ENCODE measurements at regions not wholly inside any gene's neighbourhood (a gene's known extent, or its start where the extent isn't known, plus 50 kb on each side); places are given as distances from the start of the nearest gene placed in this dataset.

DNA sequence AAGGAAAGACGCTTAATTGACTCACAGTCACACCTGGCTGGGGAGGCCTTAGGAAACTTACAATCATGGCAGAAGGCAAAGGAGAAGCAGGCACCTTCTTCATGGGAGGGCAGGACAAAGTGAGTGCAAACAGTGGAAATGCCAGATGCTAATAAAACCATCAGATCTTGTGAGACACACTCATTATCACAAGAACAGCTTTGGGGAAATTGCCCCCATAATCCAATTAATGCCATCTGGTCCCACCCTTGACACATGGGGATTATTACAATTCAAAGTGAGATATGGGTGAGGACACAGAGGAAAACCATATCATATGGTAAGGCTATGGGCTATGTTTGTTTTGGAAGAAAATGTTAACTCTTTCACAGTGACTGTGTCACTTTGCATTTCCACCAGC is 1272.5 kb upstream of the CELF2 start:
- FAIRE-seq, result no peak

DNA sequence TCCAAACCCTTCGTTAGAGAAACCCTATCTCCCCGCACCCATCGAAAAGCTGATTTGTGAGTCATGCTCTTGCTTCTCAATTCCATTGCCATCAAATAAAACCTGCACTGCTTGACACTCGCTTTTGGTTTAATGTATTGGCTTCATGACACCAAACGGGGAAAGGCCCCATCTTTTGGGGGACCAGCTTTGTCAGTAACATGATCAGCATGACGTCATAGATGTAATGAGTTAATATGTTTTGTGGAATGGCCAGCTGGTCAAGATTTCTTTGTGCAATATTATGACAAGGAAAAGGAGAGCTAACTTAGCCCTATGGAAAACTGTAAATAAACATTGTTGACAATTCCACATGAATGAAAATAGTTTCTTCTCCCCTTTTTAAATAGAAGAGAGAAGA is 1260.5 kb upstream of the CELF2 start:
- no peak for FAIRE-seq

DNA sequence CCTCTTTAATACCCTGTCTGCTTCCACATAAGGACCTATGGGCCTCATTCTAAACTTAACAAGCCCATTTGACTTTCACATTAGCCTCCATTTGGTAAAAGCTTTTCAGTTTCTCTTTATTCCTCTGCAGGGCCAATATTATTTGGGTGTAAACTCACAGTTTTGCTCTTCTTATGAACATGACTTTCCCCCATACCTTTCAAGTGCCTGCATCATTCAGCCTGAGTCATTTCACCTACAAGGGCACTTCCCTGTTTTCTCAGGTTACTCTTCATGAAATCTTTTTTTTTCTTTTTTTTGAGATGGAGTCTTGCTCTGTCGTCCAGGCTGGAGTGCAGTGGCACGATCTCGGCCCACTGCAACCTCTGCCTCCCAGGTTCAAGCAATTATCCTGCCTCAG is 1258.1 kb upstream of the CELF2 start:
- FAIRE-seq, result no peak

DNA sequence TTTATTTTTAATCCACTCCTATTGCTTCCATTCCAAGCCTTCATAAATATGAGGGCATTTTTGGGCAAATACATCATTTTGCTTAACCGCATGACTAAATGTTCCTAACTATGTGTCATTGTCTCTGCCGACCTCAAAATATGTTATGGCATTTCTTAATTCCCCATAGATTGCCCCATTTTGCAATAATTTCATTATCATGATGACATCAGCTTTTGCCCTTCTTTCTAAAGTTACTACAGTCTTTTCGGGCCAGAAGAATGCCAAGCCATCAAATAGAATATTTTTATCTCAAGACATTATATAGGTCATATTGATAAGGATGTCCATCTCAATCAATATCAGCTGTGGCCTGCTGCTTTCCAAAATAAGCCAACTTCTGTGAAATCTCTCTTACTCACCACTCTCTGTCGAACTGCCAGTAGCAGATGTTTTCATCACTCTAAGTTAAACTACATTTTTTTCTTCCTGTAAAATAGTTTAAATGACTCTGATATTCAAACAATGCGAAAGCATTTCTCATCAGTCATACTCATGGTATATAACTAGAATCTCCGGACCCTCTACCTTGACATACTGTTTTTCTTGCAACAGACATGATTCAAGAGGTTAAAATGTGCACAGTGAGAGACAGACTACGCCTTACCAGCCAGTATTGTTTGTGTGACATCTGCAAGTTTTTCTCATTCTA is 1254.6 kb upstream of the CELF2 start:
- FAIRE-seq, result no peak

DNA sequence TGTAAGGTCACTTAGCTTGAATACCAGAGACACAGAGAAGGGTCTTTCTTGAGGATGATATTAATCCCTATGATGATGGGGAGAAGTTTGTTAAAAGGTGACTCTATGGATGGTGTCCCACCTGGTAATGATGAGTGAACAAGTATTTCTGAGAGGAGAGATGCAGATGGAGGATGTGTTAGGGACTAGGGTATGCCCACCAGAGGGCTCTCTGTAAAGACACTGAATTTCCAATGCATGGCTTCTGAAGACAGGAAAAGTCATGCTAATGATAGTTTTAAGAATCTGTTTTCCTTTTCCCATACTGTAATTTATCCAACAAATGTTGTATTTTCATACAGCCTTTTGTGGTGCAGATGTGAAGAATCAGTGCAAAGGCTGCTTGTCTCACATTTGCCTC is 1250.9 kb upstream of the CELF2 start:
- FAIRE-seq, result no peak

DNA sequence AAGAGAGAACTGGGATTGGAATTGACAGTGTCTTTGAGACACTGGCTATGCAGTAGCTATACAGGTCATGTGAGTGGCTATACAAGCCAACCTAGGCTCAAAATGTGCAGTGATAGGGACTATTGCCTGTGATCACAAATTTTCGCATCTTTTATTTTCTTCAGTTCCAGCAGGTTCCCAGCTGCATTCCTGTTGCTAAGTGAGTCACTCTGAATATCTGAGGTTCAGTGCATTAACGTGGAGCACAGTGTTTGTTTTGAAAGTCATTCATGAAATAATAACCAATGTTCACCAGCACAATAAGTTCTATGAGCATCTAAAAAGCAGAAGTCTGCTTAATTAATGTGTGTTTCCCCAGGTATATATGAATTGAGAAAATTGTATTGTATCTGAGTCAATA is 1236.0 kb upstream of the CELF2 start:
- no peak for FAIRE-seq

DNA sequence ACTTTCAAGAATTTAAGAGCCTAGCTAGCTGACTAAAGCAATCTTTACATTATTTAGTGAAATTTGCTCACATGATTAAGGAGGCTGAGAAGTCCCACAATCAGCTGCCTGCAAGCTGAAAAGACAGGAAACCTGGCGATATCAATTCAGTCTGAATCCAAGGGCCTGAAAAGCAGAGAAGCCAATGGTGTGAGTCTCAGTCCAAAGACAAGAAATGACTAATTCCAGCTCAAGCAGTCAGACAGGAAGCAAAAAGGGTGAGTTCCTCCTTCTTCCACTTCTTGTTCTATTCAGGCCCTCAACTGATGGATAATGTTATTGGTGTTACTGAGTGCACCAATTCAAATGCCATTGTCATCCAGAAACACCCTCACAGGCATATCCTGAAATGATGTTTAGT is 1231.6 kb upstream of the CELF2 start:
- FAIRE-seq, result no peak

DNA sequence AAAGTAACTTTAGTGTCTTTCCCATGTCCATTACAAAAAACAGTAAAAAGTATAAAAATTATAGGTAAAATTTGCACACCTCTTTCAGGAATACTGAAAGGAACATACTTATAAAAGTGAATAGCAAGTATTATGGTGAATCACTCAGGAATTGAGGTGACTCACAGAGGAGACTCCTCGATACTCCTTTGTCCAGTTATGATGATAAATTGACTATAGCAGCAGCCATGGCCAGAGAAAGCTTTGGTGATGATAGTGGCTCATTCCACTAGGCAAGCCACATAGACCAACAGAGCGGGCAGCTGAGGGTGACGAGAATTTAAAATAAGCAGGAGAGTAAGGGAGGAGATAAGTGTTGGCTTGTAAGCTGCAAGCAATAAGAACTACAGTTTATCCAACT is 1231.1 kb upstream of the CELF2 start:
- FAIRE-seq, result no peak

DNA sequence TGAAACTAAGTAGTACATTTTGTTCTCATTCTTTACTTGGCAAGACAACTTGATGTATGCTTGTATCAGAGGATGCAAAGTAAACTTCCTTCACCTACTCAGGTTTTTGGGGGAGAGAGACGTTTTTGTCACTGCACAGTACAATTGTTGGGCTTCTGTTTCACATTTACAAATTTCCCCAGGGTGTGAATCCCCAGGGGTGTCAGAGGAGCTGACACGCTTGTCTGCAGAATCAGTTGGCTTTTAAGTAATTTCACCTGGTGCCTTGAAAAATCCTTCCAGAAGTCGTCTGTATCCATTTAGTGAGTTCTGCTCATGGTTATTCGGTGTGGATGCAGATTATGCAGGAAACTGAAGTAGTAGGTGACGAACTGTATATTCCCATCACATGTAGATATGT is 1227.7 kb upstream of the CELF2 start:
- no peak for FAIRE-seq

DNA sequence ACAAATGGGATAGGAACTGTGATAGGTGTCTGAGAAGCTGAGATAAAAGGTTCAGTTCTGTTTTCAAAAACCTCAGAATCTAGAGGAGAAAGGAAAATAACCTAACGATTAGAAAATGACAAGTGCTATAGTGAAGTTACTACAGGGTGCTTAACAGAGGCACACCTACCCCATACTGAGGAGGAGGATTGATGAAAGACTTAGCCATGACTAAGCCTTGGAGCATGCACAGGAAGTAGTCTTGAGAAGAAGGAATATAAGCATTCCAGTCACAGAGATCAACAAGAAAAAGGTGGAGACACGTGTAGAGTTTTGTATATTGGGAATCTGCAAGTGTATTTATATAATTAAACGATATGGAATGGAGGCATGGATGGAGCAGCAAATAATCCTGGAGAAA is 1225.5 kb upstream of the CELF2 start:
- no peak for FAIRE-seq

DNA sequence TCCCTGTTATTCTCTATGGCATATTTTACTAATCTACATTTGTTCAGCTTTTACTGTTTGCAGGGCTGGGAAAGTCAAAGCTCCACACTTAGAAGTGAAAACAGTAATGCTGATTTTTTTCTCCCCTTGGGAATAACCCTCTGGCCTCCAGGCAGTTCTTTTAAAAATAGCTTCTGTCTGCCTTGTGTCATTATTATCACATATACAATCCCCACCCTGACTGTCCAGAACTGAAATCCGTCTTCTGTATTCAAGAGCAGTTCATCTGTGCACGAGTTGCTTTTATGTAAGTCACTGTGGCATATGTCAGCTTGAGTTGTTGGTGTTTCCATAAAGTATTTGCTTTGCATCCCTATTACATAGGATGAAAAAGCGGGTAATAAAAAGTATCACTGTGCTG is 1221.1 kb upstream of the CELF2 start:
- FAIRE-seq, result no peak

DNA sequence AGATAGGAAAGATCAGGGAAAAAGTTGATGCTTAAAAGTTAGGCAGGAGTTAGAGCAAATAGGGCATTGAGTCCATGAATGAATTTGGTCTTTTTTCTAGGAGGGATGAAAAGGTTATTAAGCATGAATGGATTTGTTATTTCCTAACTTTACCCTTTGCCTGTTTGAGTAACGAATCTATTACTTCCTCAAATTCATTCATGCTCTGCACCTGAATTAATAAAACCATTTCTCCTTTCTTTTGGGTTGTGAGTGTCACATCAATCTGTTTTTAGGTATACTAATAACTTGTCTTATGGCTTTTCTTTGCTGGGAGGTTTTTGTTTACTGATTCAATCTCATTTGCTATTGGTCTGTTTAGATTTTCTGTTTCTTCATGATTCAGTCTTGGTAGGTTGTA is 1217.7 kb upstream of the CELF2 start:
- no peak for FAIRE-seq

DNA sequence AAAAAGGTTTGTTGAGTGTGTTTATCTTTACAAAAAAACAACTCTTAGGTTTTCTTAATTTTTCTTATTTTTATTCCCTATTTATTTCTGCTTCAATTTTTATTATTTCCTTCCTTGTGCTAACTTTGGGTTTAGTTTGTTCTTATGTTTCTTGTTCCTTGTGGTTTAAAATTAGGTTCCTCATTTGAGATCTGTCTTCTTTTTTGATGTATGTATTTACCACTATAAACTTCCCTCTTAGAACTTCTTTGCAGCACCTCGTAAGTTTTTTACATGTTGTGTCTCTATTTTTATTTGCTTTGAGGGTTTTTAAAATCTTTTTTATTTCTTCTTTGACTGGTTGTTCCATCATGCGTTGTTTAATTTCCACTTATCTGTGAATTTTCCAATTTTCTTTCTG is 1217.1 kb upstream of the CELF2 start:
- FAIRE-seq, result no peak

DNA sequence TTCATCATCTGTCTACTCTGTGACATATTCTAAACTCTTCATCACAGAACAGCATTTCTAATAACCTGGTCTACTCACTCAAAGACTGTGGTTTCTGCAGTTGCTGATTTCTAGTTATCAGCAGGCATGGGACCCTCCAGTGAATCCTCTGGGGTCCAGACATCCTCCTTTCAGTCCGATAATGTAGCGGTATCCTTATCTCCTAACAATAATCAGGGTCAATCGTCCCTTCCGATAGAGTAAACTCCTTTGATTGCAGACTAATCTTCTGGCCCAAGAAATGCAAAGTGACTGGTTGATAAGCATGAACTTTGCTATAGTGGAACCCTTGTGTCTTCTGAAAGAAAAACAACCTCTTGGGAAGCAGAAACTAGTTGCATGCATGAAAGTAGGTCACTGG is 1209.8 kb upstream of the CELF2 start:
- no peak for FAIRE-seq

DNA sequence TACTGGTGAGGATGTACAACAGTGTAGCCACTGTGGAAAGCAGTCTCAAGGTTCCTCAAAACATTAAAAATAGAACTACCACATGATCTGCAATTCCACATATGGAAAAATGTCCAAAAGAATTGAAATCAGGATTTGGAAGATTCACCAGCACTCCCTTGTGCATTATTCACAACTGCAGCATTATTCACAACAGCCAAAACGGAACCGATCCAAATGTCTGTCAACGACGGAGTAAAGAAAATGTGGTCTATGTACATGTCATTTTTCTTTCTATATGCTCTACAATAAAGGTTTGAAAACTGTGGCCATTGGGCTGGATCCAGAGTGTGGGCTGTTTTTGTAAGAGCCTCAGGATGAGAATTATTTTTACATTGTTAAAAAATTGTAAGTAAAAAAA is 1206.1 kb upstream of the CELF2 start:
- no peak for FAIRE-seq

DNA sequence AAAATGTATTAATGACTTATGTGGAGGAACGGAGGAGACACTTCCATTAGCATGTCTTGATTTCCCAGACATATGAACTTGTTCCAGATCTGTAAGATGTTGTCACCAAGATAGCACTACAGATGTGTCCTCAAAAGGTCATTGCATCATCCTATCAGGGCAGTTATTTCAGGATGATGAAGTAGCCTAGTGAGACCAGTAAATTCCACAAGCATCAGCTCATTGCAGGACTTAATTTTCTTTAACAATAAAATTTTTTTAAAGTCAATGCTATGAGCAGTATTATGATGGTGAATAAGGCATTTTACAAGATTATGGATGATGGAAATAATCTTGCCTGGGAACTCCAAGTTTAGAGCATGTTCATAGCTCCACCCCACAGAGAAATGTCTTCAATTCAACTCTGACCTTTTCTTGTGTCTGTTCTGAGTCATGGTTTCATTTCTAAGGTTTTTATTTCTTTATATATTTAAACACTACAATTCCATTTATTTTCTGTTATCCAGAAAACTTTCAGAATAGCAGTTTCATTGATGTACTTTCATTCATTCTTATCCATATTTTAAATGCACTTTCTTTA is 1203.3 kb upstream of the CELF2 start:
- no peak for FAIRE-seq

DNA sequence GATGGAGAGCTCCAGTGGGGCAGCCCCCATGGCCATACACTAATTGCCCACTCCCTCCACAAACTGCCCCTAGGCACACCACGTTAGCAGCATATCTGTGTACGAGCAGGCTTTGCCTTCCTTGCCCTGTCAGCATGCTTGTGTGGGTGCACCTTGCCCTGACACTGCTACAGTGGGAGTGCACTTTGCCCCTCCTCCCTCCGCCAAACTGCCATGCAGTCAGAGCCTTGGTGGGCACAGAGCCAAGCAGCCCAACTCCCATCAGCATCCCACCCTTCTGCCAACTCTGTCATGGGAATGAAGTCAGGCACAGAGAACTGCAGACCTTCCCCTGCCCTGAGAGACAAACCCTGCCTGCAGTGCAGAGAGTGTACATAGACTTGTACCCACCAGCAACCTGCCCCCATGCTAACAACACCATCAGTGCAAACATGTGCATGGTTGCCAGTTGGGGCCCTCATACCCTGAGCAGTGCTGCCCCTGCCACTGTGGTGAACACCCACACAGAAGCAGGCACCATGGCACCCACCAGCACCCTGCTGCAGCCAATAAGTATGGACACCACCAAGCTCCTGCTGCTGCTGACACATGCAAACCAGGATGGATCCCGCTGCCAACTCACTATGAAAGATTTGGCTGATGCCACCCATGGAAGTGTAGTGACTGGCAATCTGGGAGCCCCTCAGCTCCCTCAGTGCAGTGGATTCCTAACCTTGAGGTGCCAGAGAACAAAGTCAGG is 1197.7 kb upstream of the CELF2 start:
- FAIRE-seq, result no peak

DNA sequence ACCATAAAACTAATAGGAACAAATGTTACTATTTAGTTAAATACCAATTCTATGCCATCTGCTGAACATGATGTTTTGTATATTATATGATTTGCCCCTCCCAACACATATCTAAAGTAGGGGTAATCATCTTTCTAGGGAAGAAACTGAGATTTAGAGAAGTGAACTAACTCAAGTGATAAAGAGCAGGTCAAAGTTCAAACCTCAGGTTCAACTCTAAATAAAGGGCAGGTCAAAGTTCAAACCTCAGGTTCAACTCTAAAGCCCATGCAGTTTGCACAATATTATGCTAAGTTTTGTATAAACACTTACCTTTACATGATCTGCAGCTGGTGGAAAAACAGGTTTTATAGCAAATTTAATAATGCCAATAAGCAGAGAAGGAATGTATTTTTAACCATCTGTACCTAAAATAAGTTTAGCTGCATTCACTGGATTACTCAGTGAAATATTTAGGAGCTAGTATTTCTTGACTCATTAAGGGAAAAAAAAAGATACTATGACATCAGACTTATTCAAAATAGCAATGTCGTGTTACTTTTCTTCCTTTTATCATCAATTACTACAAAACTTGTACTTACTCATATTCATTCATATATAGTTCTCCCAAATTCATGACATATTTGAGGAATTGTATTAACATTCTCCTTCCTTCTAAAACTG is 1194.3 kb upstream of the CELF2 start:
- no peak for FAIRE-seq

DNA sequence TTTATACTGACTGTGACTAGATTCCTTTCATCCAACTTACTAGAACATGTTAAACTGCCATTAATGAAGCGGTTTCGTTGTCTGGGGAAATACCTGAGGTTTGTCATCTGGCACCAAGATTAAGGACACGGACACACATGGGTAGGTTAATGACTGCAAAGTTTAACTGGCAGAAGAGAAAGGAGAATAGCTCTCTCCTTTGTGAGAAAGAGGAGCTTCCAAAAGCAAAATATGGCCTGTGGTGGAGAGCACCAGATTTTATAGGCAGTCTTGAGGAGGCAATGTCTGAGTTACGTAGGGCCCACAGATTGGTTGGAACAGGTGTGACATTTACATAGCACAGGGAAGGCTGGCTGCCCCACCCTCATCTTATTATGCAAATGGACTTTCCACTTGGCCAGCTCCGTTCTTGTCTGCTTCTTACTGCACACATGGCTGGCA is 1193.0 kb upstream of the CELF2 start:
- FAIRE-seq, result no peak

DNA sequence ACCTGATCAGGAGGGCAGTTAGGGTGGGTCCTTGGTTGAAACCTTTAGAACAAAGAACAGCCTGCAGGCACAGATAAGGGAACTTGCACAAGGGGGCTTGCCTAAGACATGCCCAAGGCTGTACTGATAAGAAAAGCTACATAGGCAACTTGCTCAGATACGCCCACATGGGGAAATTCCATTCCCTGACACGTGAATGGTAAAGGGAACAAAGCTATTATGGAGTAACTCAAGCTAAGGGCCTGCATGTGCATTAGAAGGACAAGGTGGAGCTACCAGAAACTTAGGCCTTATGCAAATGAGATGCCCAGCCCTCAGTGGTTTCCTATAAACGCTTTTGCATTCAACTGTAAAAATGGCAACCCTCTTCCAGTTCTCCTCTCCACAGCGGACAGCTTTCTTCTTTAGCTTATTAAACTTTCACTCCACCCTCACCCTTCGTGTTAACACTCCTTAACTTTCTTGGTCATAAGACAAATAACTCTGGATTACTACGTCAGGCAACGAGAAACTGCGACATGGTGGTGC is 1192.1 kb upstream of the CELF2 start:
- no peak for FAIRE-seq

DNA sequence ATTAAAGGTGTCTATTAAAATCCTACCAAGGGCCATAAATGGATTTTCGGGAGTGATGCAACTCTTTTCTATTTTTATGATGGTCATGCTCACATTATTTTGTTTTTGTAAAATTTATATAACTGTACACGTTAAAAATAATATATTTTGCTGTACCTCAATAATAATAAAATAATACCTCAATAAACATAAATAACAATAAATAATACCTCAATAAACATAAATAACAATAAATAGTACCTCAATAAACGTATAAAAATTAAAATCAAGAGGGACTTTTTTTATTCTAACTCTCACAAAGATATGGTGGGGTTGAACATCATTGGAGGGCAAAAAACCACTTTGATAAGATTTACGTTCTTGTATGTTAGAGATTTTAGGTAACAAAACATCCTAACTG is 1189.6 kb upstream of the CELF2 start:
- no peak for FAIRE-seq

DNA sequence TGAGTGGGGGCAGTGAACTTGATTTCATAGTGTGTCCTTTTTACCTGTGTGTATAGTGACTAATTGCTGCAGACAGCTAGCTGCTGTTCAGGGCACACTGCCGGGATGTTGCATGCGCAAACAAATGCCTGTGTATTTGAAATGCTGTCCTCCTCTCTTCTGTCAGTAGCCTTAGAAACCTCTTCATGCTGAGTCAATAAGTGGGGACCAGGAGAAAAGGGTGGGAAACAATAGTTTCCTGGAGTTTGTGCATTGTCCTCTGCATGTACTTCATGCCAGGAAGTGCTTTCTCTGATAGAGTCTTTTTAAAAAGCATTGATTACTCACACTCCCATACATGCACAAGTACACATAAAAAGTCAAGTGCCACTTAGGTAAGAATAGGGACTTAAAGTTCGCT is 1183.7 kb upstream of the CELF2 start:
- no peak for FAIRE-seq

DNA sequence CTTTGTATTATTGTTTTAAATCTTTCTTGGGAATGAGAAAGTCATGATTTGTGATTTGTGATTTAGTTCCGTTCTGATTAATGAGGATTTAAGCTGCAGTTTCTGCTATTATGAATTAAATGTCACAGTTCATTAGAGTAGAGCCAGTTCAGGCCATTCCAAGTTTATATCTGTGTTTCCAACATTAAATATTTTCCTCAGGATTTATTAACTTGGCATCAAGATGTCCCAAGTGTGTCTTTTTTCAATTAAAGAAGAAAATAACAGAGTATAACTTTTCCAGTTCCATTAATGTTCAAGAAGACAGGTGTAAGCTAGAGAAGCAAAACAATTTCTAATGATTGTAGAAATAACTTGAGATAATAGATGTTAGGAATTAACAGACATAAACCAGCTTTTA is 1183.2 kb upstream of the CELF2 start:
- no peak for FAIRE-seq

DNA sequence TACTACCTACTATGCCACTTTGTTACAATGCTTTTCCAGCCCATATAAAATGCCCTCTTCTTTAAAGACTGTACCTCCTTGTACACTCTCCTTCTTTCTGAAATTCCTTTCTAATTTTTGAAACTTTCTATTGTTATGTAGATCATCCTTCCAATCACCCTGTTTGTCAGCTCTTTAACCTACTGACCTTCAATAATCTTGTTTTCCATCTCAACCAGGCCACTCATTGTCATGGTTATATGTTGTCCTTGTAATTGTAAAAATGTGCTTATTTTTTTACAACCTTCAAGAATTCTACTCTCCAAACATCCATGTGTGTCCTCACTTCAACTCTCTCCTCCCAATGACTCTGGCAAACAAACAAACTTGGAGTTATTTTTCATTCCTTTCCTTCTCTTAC is 1172.6 kb upstream of the CELF2 start:
- no peak for FAIRE-seq
